Hematopoietic multipotent progenitor cell treated with erythropoietin and hydrocortisone succinate and interleukin-3 and kit ligand, for 17 days (in vitro differentiated cells): ENCODE measurements at regions not wholly inside any gene's neighbourhood (a gene's known extent, or its start where the extent isn't known, plus 50 kb on each side); places are given as distances from the start of the nearest gene placed in this dataset.

Experiments
- DNase-seq: peaks from one replicate; pipeline ENCODE4 v3.0.0-alpha.2; 2015; ENCODE audit warnings: low spot score

- no peak for DNase-seq
Observed at GRCh38 chr6:168384045-168385036, 56.6 kb upstream of the SMOC2 start.

DNA sequence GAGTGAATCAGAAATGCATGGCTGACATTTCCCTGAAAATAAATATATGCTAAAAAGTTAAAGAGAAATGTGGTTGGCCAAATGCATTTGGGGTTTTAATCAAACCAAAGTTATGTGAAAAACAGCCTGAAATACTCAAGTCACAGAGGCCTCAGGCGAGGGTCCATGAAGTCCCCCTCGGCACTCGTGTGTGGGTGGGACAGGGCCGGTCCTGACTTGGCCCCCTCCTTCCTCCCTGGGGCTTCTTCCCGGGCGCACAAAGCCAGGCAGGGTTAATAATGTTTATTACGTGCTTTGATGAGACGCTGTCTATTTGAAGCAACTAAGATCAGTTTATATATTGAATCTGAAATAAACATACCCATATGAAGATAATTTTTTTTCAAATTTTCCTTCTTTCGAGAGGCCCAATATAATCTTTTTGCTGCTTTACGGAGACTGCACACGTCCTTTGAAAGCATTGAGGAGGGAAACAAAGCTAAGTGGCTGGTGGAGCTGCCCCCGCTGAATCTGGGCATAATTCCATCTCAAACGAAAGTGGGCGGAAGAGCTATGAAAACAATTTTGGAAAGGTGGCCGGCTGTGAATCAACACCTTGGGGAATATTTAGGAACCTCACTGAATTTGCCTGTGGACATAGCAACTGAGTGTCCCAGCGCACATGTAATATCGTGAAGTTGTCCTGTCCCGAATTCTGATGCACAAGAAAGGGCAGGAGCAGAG, 55.8 kb upstream of the SMOC2 start:
- no peak for DNase-seq

GRCh38 chr6:168385858-168386735, 54.9 kb upstream of the SMOC2 start:
- no peak for DNase-seq

DNA sequence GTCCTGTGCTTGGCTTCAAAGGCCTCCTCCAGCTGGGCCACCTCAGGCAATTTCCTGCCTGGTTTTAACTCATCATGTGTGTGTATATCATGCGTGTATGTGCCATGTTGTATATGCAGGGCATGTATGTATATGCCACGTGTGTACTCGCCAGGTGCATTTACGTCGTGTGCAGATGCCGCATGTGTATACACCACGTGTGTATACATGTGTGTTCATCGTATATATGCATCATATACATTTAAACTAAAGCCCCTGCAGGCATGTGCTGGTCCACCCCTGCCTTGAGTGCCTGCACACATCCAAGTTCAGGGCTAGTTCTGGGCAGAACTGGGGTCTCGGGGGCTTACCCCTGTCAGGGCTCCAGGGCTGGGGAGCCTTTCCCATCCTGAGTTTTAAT, 54.0 kb upstream of the SMOC2 start:
- DNase-seq: no peak

- DNase-seq: no peak
Observed at GRCh38 chr6:168387426-168387825, 53.6 kb upstream of the SMOC2 start.

- DNase-seq: no peak
Observed at GRCh38 chr6:168387911-168388310, 53.1 kb upstream of the SMOC2 start.

DNA sequence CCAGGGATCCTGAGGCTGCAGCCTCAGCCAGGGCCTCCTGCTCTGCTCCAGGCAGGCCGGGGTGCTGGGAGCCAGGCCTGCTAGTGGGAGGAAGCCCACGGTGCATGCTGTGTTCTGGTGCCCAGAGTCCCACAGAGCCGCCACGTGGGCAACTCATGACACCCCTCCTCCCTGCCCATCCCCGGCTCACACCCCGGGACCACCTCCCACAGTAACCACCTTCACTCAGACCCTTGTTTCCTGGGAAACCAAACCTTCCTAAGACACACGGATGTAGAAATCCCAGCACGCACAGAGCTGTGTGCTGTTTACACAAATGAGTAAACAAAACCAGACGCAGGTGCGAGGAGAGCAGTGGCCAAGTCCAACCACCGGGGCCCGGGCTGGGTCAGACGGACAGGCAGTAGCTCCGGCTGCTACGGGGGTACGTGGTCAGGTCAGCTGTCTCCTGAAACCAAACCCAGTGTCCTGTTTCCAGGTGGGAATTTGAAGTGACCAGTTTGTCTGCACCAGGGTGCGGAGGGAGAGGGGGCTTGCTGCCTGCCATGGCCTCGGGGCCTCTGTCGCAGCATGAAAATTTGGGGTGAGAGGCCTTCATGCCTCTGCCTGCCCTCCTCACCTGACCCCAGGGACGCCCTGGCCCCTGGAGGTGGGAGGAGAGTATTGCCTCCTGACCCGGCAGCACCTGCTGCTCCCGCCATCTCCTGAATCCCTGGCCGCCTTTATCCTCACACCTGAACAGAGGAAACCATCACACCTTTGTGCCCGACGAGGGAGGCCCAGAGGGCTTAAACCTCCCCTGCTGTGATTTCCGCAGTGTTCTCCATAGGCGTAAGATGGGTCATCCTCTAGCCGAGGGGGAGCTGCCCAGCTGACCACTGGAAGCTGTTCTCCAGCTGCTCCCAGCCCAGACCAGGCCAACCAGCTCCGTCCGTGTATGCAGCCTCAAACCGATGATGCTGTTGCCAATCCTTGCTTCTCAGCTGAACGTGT, 52.0 kb upstream of the SMOC2 start:
- DNase-seq: no peak

DNA sequence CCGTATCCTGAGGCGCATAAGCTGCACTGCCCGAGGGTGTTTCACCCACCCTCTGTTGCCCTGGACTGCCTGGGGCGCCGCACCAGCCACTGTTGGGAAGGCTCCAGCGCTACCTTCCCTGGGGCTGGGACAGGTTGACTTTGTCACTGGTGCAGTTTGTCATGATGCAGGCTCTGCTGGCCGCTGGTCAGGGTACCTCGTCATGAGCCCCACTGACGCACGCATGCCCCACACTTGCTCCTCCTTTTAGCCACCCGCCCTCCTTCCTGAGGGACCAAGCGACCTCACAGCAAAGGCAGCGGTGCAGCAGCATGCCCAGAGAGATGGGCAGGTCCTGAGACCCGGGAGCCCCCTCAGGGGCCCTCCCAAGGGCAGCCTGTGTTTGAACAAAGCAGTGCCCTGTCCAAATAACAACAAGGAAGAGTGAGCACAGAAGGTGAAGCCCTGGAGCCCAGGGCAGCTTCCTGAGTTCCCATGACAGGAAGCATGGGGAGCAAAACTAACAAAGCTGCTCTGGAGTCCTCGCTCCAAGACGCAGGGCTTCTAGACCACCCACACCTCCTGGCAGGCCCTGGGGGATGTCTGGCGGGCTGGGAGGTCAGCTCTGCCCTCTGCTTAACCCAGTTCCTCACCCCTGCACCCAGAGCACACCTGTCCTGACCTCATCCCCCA, 50.1 kb upstream of the SMOC2 start:
- no peak for DNase-seq
